K562 (cell line): ENCODE measurements at regions not wholly inside any gene's neighbourhood (a gene's known extent, or its start where the extent isn't known, plus 50 kb on each side); places are given as distances from the start of the nearest gene placed in this dataset.

Source experiments
- ATAC-seq: fragments of 200-7000 bp; cut with Tn5 transposase; 3 replicates; pipeline ENCODE4 v1.9.1; 2020; ENCODE audit warnings: moderate library complexity
- BruUV-seq: library from RNA; stranded (reverse); fragments of 400-500 nt; replicated peaks from 2 replicates; lab custom pipeline; 2021; lab: Mats Ljungman, UMichigan
- CTCF ChIA-PET: fragments of 300-600 bp; formaldehyde crosslinking; extraction: SDS; loops from one replicate; lab custom pipeline; 2021; ENCODE audit warnings: low intra/inter-chr PET ratio; lab: Yijun Ruan, JAX
- POLR2A ChIA-PET: fragments of 300-600, 350-650 bp; sonication (Branson Sonifier 250); formaldehyde crosslinking; extraction: SDS; loops from one replicate; lab custom pipeline; 2021; ENCODE audit warnings: antibody characterized with exemption, inconsistent platforms; lab: Yijun Ruan, JAX
- DNase-seq, 4 experiments: peaks; one replicate each; pipeline versions ENCODE4 v3.0.0 to v3.0.0-alpha.2; 2011 to 2018; ENCODE audit warnings: low spot score in 3 of 4, mixed read lengths in 3 of 4; ENCODE audit errors: extremely low read depth in 1 of 4
- FAIRE-seq: peaks from 2 replicates; lab custom pipeline; 2011; peaks lifted over from hg19 to GRCh38; lab: Jason Lieb, UNC
- H2AFZ ChIP-seq: 2 replicates; pipeline ENCODE4 v1.6.0; 2011; ENCODE audit warnings: low read depth, low read length, control low read depth, inconsistent platforms
- H3K27ac ChIP-seq: fragments of 200-600 bp; 3 replicates; pipeline ENCODE4 v1.8.0; 2011; ENCODE audit warnings: low read depth, mild to moderate bottlenecking, control low read depth, inconsistent platforms, low read length, moderate library complexity, mixed read lengths; ENCODE audit errors: extremely low read depth
- H3K27me3 ChIP-seq, 2 experiments: fragments of 300-600 bp in 1 of 2; 2 replicates in 1 of 2; 3 replicates in 1 of 2; pipeline versions ENCODE4 v1.6.0 to v1.8.0; 2011; ENCODE audit warnings: inconsistent platforms in 2 of 2, low read length in 2 of 2, mild to moderate bottlenecking in 1 of 2, mixed read lengths in 1 of 2, moderate library complexity in 1 of 2; ENCODE audit not compliant: control insufficient read depth in 2 of 2, insufficient read depth in 2 of 2
- H3K36me3 ChIP-seq: fragments of 300-600 bp; 3 replicates; pipeline ENCODE4 v1.8.0; 2011; ENCODE audit warnings: mild to moderate bottlenecking, low read length, inconsistent platforms; ENCODE audit not compliant: control insufficient read depth, insufficient read depth
- H3K4me1 ChIP-seq, 2 experiments: fragments of 200-600 bp in 1 of 2; replicated peaks in 1 of 2; 2 replicates in 1 of 2; 3 replicates in 1 of 2; pipeline versions ENCODE4 v1.5.1 to v1.8.0; 2011; ENCODE audit warnings: inconsistent platforms in 2 of 2, low read length in 2 of 2, mild to moderate bottlenecking in 1 of 2, mixed read lengths in 1 of 2, moderate library complexity in 1 of 2; ENCODE audit not compliant: control insufficient read depth in 2 of 2, insufficient read depth in 2 of 2
- H3K4me2 ChIP-seq: 2 replicates; pipeline ENCODE4 v1.6.1; 2011; ENCODE audit warnings: low read length, control low read depth, inconsistent platforms, mixed read lengths; ENCODE audit not compliant: insufficient read depth
- H3K4me3 ChIP-seq: fragments of 200-600 bp; sonication (generic), shearing (Covaris generic); 2 replicates; pipeline ENCODE4 v1.5.1; 2016; ENCODE audit warnings: control low read depth, inconsistent platforms
- H3K79me2 ChIP-seq: fragments of 200-600 bp; 3 replicates; pipeline ENCODE4 v1.8.0; 2011; ENCODE audit warnings: low read length, inconsistent platforms; ENCODE audit not compliant: control insufficient read depth, insufficient read depth
- H3K9ac ChIP-seq, 2 experiments: 2 replicates each; pipeline versions ENCODE4 v1.6.0 to v1.6.1; 2011; ENCODE audit warnings: low read depth in 2 of 2, low read length in 2 of 2, control low read depth in 1 of 2, inconsistent platforms in 1 of 2, mild to moderate bottlenecking in 1 of 2, mixed read lengths in 1 of 2; ENCODE audit not compliant: insufficient read depth in 1 of 2
- H3K9me1 ChIP-seq: one replicate; pipeline ENCODE4 v1.6.0; 2011; ENCODE audit warnings: inconsistent platforms, mild to moderate bottlenecking, low read length, moderate library complexity; ENCODE audit not compliant: control insufficient read depth, insufficient read depth
- H3K9me3 ChIP-seq: replicated peaks from 2 replicates; pipeline ENCODE4 v1.5.1; 2011; ENCODE audit warnings: low read depth, low read length, inconsistent platforms; ENCODE audit not compliant: control insufficient read depth, insufficient read depth
- H4K20me1 ChIP-seq: replicated peaks from 2 replicates; pipeline ENCODE4 v1.6.1; 2011; ENCODE audit warnings: low read length, inconsistent platforms, mixed read lengths; ENCODE audit not compliant: control insufficient read depth, insufficient read depth
- ETV6 ChIP-seq, 3 experiments: fragments of 150-350 bp in 1 of 3; sonication (generic) in 1 of 3; formaldehyde crosslinking in 1 of 3; IDR thresholded peaks; 2 replicates each; pipeline versions ENCODE4 v1.6.1 to v1.8.0; 2014 to 2022; ENCODE audit warnings: borderline replicate concordance in 2 of 3, low read depth in 2 of 3, antibody characterized with exemption in 1 of 3, low read length in 1 of 3, mild to moderate bottlenecking in 1 of 3, missing genetic modification reagents in 1 of 3
- FOSL1 ChIP-seq: fragments of 200-800 bp; sonication (Bioruptor generic); conservative IDR thresholded peaks from 2 replicates; pipeline ENCODE4 v1.6.1; 2016; ENCODE audit warnings: missing genetic modification characterization, missing compliant biosample characterization
- KLF10 ChIP-seq: fragments of 250-450 bp; sonication (Bioruptor Pico); IDR thresholded peaks from 2 replicates; pipeline ENCODE4 v1.6.1; 2021; ENCODE audit warnings: matching md5 sums
- MNT ChIP-seq, 2 experiments: fragments of 450-650 bp; conservative IDR thresholded peaks; 2 replicates each; pipeline ENCODE4 v1.6.1; 2017; ENCODE audit warnings: mild to moderate bottlenecking in 2 of 2, moderate library complexity in 2 of 2
- PCBP2 ChIP-seq: fragments of 200-400 bp; formaldehyde crosslinking; IDR thresholded peaks from 2 replicates; pipeline ENCODE4 v1.6.1; 2018; ENCODE audit warnings: low read length, low read depth, mild to moderate bottlenecking, moderate library complexity; ENCODE audit not compliant: poor library complexity, severe bottlenecking
- RFX1 ChIP-seq: fragments of 450-650 bp; IDR thresholded peaks from 2 replicates; pipeline ENCODE4 v1.6.1; 2016; ENCODE audit warnings: mild to moderate bottlenecking, moderate library complexity
- SMARCC2 ChIP-seq: fragments of 450-650 bp; IDR thresholded peaks from 2 replicates; pipeline ENCODE4 v1.6.1; 2017; ENCODE audit warnings: antibody characterized with exemption, moderate library complexity, mild to moderate bottlenecking, low read depth
- ZBTB26 ChIP-seq: fragments of 450-650 bp; formaldehyde crosslinking; IDR thresholded peaks from 2 replicates; pipeline ENCODE4 v1.4.0; 2022; ENCODE audit warnings: missing genetic modification characterization
- ZNF347 ChIP-seq: fragments of 450-650 bp; formaldehyde crosslinking; IDR thresholded peaks from 2 replicates; pipeline ENCODE4 v1.4.0; 2020; ENCODE audit warnings: low read depth, mild to moderate bottlenecking, moderate library complexity
- WGBS: fragments of 100-300 bp; shearing (Covaris generic); methylation state at CpG from one replicate; pipeline ENCODE4 v1.1.6; 2016; ENCODE audit warnings: low coverage, mixed read lengths; ENCODE audit not compliant: insufficient coverage; ENCODE audit errors: missing lambda C conversion rate; 5-methylcytosine and 5-hydroxymethylcytosine counted together
- in situ Hi-C: fragments of 300-500 bp; cut with MboI; formaldehyde crosslinking; loops from 4 replicates; pipeline ENCODE4 v1.15.0; 2018; ENCODE audit warnings: inconsistent platforms, mixed read lengths
- intact Hi-C: fragments of 100-400 bp; cut with micrococcal nuclease; formaldehyde crosslinking; loops from 2 replicates; pipeline ENCODE4 v1.14.2; 2022

DNA sequence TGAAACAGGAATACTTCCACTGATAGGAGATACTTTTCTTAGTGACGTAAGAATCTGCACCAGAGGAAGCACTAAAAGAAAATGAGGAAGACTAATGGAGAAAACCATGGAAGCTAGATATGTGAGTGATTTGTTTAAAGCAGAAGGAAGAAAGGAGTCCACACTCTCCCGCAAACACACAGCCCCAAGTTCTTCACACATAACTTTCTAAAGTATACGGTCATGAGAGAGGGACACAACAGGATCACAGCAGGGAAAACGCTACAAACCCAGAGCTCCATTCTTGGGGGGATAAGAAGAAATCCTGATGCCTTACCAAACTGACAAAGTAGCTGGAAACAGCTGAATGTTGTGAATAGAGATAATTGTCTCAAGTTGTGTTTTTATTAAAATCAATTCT, 222.2 kb upstream of the TMEM161B start:
- no TSS peak for BruUV-seq
- Histone ChIP-seq H3K27ac (no peak overlapping the region), H3K9ac (no peak overlapping the region), H2AFZ (no peak overlapping the region), H3K4me3 (no peak overlapping the region), H3K9me1 (no peaks in the 10 kb centered on the region), H4K20me1 (no peaks in the 10 kb centered on the region), H3K36me3 (no peaks in the 10 kb centered on the region), H3K79me2 (no peaks in the 10 kb centered on the region), H3K4me1 (no peaks in the 10 kb centered on the region), H3K9me3 (no peaks in the 10 kb centered on the region), H3K4me2 (no peak overlapping the region), H3K27me3 (no peaks in the 10 kb centered on the region)
- TF ChIP-seq MNT (conservative IDR thresholded peaks at IDR 0.05) (no peak), FOSL1 (no peak), PCBP2 (no peak), RFX1 (no peak)
- 5% methylated on average over 4 of the region's 4 CpGs for WGBS
- no peak for DNase-seq
- in situ Hi-C loops: no loop called here
- no peak for ATAC-seq
- intact Hi-C loops: no loop called here
- FAIRE-seq: no peak
- ChIA-PET CTCF (no interaction called here), POLR2A (interaction anchor here (0.7 kb wide), 1 partner anchor 78 kb away, joined by 3 read pairs; no protein-coding TSS in a partner anchor)

DNA sequence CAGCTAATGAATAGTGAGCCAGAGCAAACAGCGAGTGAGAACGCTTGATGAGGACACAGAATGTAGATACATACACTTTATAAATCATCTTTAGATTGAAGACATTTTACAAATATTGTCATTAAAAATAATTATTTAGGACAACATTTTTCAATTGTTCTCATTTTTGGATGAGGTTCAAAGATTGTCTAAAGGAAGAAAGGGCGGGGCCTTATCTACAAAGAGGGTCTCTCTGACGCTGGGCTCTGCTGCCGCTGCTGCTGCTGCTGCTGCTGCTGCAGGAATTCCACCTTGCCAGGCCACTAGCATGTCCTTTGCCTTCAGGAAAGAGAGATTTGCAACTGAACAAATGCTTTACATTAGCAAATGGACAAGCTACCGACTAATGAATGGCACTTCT, 220.7 kb upstream of the TMEM161B start:
- no peak overlapping the region for H3K27ac ChIP-seq
- WGBS: 0% methylated on average over 6 of the region's 6 CpGs
- TF ChIP-seq ZBTB26 (CRISPR knock-in tag) (no peak), SMARCC2 (no peak), ETV6 (IDR thresholded peaks at IDR 0.05; ENCODE audit: borderline replicate concordance in 1 of 2, low read depth in 2 of 2, low read length in 1 of 2) (no peak), ETV6 (CRISPR knock-in tag; IDR thresholded peaks at IDR 0.05; ENCODE audit: borderline replicate concordance) (no peak), KLF10 (no peak), ZNF347 (CRISPR knock-in tag) (no peak)
- H3K27me3 ChIP-seq: no peaks in the 10 kb centered on the region
- FAIRE-seq (no peak), ATAC-seq (no peak), DNase-seq (no peak)
- no peaks in the 10 kb centered on the region for H4K20me1 ChIP-seq
- no peak overlapping the region for H3K9ac ChIP-seq
- no peak overlapping the region for H2AFZ ChIP-seq
- H3K79me2 ChIP-seq: no peaks in the 10 kb centered on the region
- in situ Hi-C loops (no loop called here), intact Hi-C loops (no loop called here)
- no peaks in the 10 kb centered on the region for H3K9me3 ChIP-seq
- H3K4me1 ChIP-seq: no peaks in the 10 kb centered on the region
- CTCF ChIA-PET: no interaction called here
- H3K4me2 ChIP-seq: no peak overlapping the region
- BruUV-seq: no TSS peak
- POLR2A ChIA-PET: no interaction called here
- no peaks in the 10 kb centered on the region for H3K9me1 ChIP-seq
- no peak overlapping the region for H3K4me3 ChIP-seq
- H3K36me3 ChIP-seq: no peaks in the 10 kb centered on the region
